SJCRH30 (cell line): ENCODE measurements at regions not wholly inside any gene's neighbourhood (a gene's known extent, or its start where the extent isn't known, plus 50 kb on each side); places are given as distances from the start of the nearest gene placed in this dataset.
"Not testable (repeated sequence)": the region's sequence is repeated elsewhere in the genome, so short reads cannot be mapped to it uniquely, and the experiment has no call there.

Experiments
- DNase-seq, 2 experiments: peaks; one replicate each; pipeline ENCODE4 v3.0.0-alpha.2; 2015 to 2020
- H3K27ac ChIP-seq: fragments of 250-450 bp; sonication (Bioruptor Pico); 2 replicates; pipeline ENCODE4 v1.5.1; 2020; ENCODE audit warnings: mild to moderate bottlenecking, moderate library complexity
- H3K27me3 ChIP-seq: fragments of 250-450 bp; sonication (Bioruptor Pico); 2 replicates; pipeline ENCODE4 v1.5.1; 2020; ENCODE audit warnings: mild to moderate bottlenecking, moderate library complexity
- H3K36me3 ChIP-seq: fragments of 250-450 bp; sonication (Bioruptor Pico); 2 replicates; pipeline ENCODE4 v1.5.1; 2020; ENCODE audit warnings: mild to moderate bottlenecking, moderate library complexity
- H3K4me1 ChIP-seq: fragments of 250-450 bp; sonication (Bioruptor Pico); 2 replicates; pipeline ENCODE4 v1.5.1; 2020; ENCODE audit warnings: mild to moderate bottlenecking, moderate library complexity
- H3K4me3 ChIP-seq: fragments of 250-450 bp; sonication (Bioruptor Pico); 2 replicates; pipeline ENCODE4 v1.5.1; 2020; ENCODE audit warnings: mild to moderate bottlenecking, moderate library complexity
- H3K9me3 ChIP-seq: fragments of 250-450 bp; sonication (Bioruptor Pico); replicated peaks from 2 replicates; pipeline ENCODE4 v1.5.1; 2020; ENCODE audit warnings: mild to moderate bottlenecking, moderate library complexity

DNA sequence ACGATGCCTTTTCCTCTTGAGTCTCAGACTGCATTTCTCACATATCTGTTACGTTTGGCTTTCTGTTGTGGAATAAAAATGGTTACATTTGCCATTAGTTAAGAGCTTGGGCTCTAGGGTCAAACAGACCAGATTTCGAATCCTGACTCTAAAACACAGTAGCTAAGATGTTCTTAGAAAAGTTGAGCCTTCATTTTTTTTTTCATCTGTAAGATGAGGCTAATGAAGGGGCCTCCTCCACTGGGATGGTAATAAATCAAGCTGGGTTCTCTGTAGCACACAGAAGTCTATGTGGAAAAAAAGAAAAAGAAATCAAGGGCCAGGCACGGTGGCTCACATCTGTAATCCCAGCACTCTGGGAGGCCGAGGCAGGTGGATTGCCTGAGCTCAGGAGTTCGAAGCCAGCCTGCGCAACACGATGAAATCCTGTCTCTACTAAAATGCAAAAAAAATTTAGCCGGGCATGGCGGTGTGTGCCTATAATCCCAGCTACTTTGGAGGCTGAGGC lies 49.9 kb upstream of the CAPRIN1 start:
- DNase-seq, result no peak
- Histone ChIP-seq H3K27me3 (no peaks in the 10 kb centered on the region), H3K9me3 (no peaks in the 10 kb centered on the region), H3K27ac (no peak overlapping the region), H3K4me3 (no peak overlapping the region), H3K4me1 (no peaks in the 10 kb centered on the region), H3K36me3 (no peaks in the 10 kb centered on the region)

DNA sequence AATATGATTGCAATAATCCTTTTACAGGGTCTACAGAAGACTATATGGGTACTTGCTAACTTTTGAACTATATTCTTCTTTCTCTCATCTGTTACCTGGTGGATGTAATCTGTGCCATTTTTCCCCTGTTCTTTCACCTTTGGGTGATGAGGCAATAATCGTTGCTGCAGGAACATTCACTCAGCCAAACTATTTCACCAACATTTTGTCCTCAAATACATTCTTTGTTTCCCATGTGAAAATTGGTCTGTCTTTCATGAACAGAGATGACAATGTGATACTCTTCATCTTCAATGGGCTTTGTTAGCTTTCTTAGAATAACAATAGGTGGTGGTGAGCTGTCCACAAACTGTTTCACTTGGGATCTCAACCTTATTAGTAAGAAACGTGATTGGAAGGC lies 52.1 kb upstream of the CAPRIN1 start:
- H3K27ac ChIP-seq, result no peak overlapping the region
- no peaks in the 10 kb centered on the region for H3K9me3 ChIP-seq
- no peak overlapping the region for H3K4me3 ChIP-seq
- no peaks in the 10 kb centered on the region for H3K27me3 ChIP-seq
- no peaks in the 10 kb centered on the region for H3K4me1 ChIP-seq
- H3K36me3 ChIP-seq, result no peaks in the 10 kb centered on the region
- DNase-seq, result no peak

DNA sequence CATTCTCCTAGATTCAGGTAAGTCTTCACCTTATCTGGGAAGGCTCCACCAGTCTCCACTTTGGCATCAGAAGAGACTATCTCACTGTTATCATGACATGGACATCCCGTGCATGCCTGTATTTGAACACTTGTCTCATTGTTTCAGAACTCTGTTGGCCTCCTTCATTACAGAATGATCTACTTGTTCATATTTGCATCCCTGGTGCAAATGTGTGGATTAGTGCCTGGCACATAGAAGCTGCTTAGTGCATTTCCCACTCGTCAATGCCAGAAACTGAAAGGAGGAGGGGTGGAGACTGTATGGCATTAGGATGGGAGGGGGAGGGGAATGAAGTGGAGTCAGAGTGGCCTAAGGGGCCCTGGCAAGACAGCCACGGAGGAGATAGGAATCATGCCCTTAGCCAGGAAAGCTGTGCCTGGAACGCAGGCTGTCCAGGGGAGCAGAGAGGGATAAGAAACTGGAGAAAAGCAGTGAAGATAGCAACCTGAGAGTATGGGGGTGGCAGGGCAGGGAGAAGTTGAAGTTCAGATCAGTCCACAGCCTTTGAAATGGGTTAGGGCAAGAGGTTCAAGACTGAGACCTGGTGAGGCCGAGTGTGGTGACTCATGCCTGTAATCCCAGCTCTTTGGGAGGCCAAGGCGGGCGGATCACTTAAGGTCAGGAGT lies 53.8 kb upstream of the CAPRIN1 start:
- Histone ChIP-seq H3K4me3 (no peak overlapping the region), H3K27me3 (no peaks in the 10 kb centered on the region), H3K27ac (no peak overlapping the region), H3K9me3 (no peaks in the 10 kb centered on the region), H3K36me3 (no peaks in the 10 kb centered on the region), H3K4me1 (no peaks in the 10 kb centered on the region)
- peak in 1 of 2 experiments; percentile 7 for DNase-seq

DNA sequence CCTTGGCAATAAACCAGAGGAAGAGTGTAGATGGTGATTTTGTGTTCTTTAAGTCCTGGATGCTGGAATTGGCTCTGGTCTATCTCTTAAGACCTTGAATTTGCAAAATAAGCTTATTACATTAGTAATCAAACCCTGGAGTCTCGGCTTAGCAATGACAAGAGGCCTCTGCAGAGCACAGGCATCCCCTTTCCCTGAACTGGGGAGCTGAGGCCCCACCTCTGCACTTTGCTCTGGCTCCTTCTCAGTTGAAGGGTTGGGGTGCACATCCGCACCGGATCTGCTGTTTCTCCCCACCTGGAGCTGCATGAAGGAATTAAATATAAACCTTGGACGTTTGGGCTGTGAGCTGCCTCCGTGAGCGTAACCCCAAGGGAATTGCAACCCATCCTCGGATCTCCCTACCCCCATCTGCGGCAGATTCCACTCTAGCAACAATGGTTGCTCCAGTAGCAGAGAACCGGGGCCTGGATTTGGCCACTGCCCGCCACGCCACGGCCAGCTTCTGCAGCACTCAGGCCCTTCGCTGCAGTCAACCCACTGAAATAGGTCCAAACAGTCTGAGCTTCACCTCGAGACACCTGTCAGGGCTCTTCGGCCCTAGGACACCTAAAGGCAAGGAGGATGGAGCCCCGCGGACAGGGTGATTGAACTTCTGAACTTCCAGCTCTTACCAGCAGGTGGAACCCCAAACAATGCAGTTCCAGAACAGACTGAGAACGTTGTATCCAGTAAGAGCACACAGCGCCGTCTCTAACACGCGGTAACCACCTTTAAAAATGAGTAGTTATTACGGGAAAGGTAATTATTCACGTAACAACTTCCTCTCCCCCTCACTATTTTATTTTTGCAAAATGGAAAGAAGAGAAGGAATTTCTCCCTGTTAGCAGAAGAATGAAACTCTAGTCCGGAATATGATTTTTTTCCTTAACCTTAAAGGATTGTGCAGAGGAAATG lies 54.8 kb upstream of the CAPRIN1 start:
- H3K36me3 ChIP-seq, result no peaks in the 10 kb centered on the region
- H3K4me1 ChIP-seq, result no peaks in the 10 kb centered on the region
- no peaks in the 10 kb centered on the region for H3K9me3 ChIP-seq
- no peaks in the 10 kb centered on the region for H3K27me3 ChIP-seq
- peak; percentile 54 to 79 for DNase-seq
- no peak overlapping the region for H3K27ac ChIP-seq
- H3K4me3 ChIP-seq, result no peak overlapping the region

DNA sequence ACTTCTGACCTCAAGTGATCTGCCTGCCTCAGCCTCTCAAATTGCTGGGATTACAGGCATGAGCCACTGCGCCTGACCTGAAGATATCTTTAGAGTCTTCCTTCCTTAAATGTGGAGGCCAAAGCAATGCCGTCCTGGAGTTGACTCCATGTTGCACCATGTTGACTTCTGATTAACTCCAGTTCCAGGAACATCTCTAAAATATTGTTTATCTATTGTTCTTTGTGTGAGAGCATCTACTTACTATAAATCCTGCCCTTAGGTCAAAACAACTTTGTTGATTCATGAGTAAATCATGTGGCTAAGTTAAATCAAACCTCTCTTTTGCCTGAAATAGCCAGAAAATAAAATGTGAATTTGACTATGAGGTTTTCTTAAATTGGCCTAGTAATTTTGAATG lies 56.6 kb upstream of the CAPRIN1 start:
- no peak for DNase-seq
- Histone ChIP-seq H3K36me3 (no peaks in the 10 kb centered on the region), H3K4me1 (no peaks in the 10 kb centered on the region), H3K27ac (no peak overlapping the region), H3K27me3 (no peaks in the 10 kb centered on the region), H3K4me3 (no peak overlapping the region), H3K9me3 (no peaks in the 10 kb centered on the region)

DNA sequence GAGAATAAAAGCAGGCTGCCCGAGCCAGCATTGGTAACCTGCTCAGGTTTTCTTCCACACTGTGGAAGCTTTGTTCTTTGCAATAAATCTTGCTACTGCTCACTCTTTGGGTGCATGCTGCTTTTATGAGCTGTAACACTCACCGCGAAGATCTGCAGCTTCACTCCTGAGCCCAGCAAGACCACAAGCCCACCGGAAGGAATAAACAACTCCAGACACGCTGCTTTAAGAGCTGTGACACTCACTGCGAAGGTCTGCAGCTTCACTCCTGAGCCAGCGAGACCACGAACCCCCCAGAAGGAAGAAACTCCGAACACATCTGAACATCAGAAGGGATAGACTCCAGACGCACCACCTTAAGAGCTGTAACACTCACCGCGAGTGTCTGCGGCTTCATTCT lies 60.4 kb upstream of the CAPRIN1 start:
- not testable (repeated sequence) for H3K27me3 ChIP-seq, H3K4me3 ChIP-seq, DNase-seq, H3K4me1 ChIP-seq, H3K9me3 ChIP-seq, H3K36me3 ChIP-seq, H3K27ac ChIP-seq

DNA sequence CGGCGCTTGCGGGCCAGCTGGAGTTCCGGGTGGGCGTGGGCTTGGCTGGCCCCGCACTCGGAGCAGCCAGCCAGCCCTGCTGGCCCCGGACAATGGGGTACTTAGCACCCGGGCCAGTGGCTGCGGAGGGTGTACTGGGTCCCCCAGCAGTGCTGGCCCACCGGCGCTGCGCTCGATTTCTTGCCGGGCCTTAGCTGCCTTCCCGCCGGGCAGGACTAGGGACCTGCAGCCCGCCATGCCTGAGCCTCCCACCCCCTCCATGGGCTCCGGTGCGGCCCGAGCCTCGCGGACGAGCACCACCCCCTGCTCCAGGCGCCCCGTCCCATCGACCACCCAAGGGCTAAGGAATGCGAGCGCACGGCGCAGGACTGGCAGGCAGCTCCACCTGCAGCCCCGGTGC lies 61.4 kb upstream of the CAPRIN1 start:
- H3K36me3 ChIP-seq, H3K4me1 ChIP-seq, H3K4me3 ChIP-seq, H3K27ac ChIP-seq, H3K9me3 ChIP-seq, DNase-seq, H3K27me3 ChIP-seq: not testable (repeated sequence)

DNA sequence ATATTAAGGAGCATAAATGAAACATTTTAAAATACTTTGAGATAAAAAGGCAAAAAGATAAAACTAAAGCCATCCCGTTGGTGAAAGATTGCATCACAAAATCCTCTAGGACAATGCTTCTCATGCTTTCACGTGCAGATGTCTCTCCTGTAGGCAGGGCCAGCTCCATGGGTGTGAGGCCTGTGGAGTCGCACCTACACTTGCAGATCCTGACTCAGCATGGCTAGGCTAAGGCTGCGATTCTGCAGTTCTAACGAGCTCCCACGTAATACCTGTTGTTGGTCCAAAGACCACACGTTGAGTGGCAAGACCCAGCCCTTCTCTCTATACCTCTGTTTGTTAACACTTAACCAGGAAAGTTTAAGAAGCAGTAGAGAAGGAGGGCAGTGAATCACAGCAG lies 62.1 kb upstream of the CAPRIN1 start:
- no peaks in the 10 kb centered on the region for H3K9me3 ChIP-seq
- H3K27ac ChIP-seq, result no peak overlapping the region
- no peaks in the 10 kb centered on the region for H3K27me3 ChIP-seq
- no peak overlapping the region for H3K4me3 ChIP-seq
- H3K36me3 ChIP-seq, result no peaks in the 10 kb centered on the region
- H3K4me1 ChIP-seq, result no peaks in the 10 kb centered on the region
- no peak for DNase-seq

DNA sequence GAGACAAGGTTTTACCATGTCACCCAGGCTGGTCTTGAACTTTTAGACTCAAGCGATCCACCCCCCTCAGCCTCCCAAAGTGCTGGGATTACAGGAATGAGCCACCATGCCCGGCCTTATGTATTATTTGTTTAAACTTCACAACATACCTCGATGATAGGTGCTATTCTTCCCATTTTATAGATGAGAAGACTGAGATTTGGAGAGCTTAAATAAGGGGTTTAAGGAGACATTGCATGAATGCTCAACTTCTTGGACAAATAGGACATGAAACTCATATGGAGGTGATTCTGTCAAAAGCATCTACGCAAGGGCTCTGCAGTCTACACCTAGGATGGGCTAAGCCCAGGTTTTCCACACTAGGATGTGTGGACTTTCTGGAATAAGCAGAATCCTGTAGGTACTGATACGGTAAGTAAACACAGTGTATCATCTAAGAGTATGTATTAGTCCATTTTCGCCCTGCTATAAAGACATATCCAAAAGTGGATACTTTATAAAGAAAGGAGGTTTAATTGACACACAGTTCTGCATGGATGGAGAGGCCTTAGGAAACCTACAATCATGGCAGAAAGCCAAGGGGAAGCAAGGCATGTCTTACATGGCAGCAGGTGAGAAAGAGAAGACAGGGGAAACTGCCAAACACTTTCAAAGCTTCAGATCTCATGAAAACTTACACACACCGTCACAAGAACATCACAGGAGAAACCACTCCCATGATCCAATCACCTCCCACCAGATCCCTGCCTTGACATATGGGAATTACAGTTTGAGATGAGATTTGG lies 62.8 kb upstream of the CAPRIN1 start:
- no peaks in the 10 kb centered on the region for H3K4me1 ChIP-seq
- no peak overlapping the region for H3K4me3 ChIP-seq
- no peak for DNase-seq
- no peaks in the 10 kb centered on the region for H3K36me3 ChIP-seq
- no peak overlapping the region for H3K27ac ChIP-seq
- no peaks in the 10 kb centered on the region for H3K9me3 ChIP-seq
- H3K27me3 ChIP-seq, result no peaks in the 10 kb centered on the region

DNA sequence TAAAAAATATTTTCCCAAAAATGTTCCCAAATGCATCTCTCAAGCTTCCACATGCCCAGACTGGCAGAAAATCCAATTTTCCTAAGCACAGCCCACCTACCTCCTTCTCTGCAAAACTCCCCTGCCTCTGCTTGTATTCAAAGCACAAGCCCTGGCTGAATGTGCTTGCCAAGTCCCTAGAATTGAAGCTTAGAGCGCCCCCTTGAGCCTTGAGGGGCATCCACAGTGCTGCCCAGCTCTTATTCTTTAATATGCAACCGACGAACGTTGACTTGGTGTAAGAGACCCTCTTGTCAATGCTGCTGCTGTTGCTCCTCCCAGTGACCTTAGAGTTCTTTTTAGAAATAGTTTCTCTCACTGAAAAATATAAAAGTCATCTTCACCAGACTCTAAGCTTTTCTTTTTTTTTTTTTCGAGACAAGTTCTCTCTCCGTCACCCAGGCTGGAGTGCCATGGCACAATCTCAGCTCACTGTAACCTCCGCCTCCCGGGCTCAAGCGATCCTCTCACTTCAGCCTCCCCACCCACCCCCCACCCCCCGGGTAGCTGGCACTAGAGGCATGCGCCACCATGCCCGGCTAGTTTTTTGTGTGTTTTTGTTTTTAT lies 63.5 kb upstream of the CAPRIN1 start:
- peak; percentile 76 to 83 for DNase-seq
- no peaks in the 10 kb centered on the region for H3K4me1 ChIP-seq
- no peak overlapping the region for H3K27ac ChIP-seq
- H3K27me3 ChIP-seq, result no peaks in the 10 kb centered on the region
- no peaks in the 10 kb centered on the region for H3K9me3 ChIP-seq
- no peak overlapping the region for H3K4me3 ChIP-seq
- no peaks in the 10 kb centered on the region for H3K36me3 ChIP-seq

DNA sequence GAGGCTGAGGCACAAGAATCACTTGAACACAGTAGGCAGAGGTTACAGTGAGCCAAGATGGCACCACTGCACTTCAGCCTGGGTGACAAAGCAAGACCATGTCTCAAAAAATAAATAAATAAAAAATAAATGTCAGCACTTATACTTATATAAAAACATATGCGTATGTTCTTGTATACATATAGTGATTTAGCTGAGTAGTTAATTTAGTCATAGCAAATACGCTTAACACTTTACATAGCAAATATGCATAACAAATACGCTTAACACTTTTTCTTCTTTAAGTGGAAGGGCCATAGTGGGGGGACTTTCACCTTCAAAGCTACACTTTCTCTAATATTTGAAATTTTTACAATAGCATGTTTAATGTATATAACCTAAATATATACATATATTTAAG lies 64.0 kb upstream of the CAPRIN1 start:
- H3K27ac ChIP-seq, result no peak overlapping the region
- no peaks in the 10 kb centered on the region for H3K36me3 ChIP-seq
- DNase-seq, result no peak
- no peaks in the 10 kb centered on the region for H3K4me1 ChIP-seq
- H3K4me3 ChIP-seq, result no peak overlapping the region
- no peaks in the 10 kb centered on the region for H3K9me3 ChIP-seq
- H3K27me3 ChIP-seq, result no peaks in the 10 kb centered on the region

DNA sequence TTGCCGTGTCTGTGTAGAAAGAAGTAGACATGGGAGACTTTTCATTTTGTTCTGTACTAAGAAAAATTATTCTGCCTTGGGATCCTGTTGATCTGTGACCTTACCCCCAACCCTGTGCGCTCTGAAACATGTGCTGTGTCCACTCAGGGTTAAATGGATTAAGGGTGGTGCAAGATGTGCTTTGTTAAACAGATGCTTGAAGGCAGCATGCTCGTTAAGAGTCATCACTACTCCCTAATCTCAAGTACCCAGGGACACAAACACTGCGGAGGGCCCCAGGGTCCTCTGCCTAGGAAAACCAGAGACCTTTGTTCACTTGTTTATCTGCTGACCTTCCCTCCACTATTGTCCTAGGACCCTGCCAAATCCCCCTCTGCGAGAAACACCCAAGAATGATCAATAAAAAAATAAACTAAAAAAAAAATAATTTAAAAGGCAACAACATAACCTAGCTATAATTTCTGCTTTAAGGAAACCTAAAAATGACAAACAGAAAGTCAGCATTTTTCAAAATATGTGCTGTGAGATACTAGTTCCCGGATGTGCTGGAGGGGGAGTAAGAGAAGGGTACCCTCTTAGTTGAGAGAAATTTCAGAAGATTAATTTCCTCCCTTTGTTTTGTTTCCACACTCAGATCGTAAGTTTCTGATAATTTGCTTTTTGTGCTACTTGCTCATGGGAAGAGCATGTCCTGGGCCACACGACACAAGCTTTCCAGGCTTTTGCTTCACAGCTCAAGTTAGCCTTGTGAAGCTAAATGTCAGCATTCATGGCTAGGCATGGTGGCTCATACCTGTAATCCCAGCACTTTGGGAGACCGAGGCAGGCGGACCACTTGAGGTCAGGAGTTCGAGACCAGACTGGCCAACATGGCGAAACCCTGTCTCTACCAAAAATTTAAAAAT lies 64.7 kb upstream of the CAPRIN1 start:
- DNase-seq, H3K4me1 ChIP-seq, H3K9me3 ChIP-seq, H3K36me3 ChIP-seq, H3K4me3 ChIP-seq, H3K27me3 ChIP-seq, H3K27ac ChIP-seq: not testable (repeated sequence)

DNA sequence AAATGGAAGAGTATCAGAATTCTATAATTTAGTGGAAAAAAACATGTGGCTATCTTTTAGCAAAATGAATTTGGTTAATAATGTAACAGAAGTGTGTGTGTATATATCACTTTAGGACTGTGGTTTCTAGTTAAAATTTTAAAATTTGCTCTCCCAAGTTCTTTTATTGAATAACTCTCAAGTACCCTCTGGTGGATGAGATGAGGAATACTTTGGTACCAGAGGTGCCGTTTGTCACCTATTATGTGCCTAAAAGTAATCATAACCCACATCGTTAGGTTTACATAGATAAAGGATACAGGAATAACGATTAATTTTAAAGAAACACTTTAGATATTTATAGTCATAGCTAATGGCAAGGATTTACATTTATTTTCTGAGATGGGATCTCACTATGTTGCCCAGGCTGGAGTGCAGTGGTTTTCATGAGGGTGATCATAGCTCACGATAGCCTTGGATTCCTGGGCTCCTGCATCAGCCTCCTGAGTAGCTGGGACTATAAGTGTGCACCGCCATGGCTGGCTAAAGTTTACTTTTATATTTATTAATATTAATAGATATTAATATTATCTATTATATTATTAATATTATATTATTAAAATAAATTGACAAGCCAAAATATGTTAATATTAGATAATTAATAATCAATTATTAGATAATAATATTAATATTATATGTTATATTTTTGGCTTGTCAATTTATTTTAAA lies 66.7 kb upstream of the CAPRIN1 start:
- Histone ChIP-seq H3K4me1 (no peaks in the 10 kb centered on the region), H3K27ac (no peak overlapping the region), H3K27me3 (no peaks in the 10 kb centered on the region), H3K36me3 (no peaks in the 10 kb centered on the region), H3K4me3 (no peak overlapping the region), H3K9me3 (no peaks in the 10 kb centered on the region)
- DNase-seq, result no peak
